Heart left ventricle (tissue), 16 donors: ENCODE measurements at regions not wholly inside any gene's neighbourhood (a gene's known extent, or its start where the extent isn't known, plus 50 kb on each side); places are given as distances from the start of the nearest gene placed in this dataset.

ENCODE experiments used
- ATAC-seq, 4 donors: fragments of 200-7000 bp; cut with Tn5 transposase; one replicate each; pipeline ENCODE4 v1.9.1; 2020 to 2022; ENCODE audit warnings: moderate library complexity in 4 of 4, mild to moderate bottlenecking in 3 of 4, moderate number of reproducible peaks in 1 of 4
- DNase-seq, 5 donors: peaks; one replicate each; pipeline ENCODE4 v3.0.0-alpha.2; 2020
- H3K27ac ChIP-seq, 12 donors: fragments of 200-600 bp; sonication (generic) in 4 of 12; one replicate each; pipeline versions ENCODE4 v1.5.0 to v1.8.0; 2016 to 2022; ENCODE audit warnings: mild to moderate bottlenecking in 2 of 12
- H3K27me3 ChIP-seq, 9 donors: fragments of 200-600 bp; sonication (generic) in 2 of 9; one replicate each; pipeline versions ENCODE4 v1.5.1 to v1.8.0; 2016 to 2022; ENCODE audit warnings: mild to moderate bottlenecking in 3 of 9
- H3K36me3 ChIP-seq, 9 donors: fragments of 200-600 bp; sonication (generic) in 2 of 9; one replicate each; pipeline versions ENCODE4 v1.5.0 to v1.8.0; 2018 to 2022; ENCODE audit warnings: mild to moderate bottlenecking in 2 of 9
- H3K4me1 ChIP-seq, 12 donors: fragments of 200-600 bp; sonication (generic) in 4 of 12; one replicate each; pipeline versions ENCODE4 v1.5.0 to v1.8.0; 2016 to 2022; ENCODE audit warnings: mild to moderate bottlenecking in 3 of 12
- H3K4me3 ChIP-seq, 12 donors: fragments of 200-600 bp; sonication (generic) in 4 of 12; one replicate each; pipeline versions ENCODE4 v1.5.0 to v1.8.0; 2017 to 2022; ENCODE audit warnings: mild to moderate bottlenecking in 9 of 12, moderate library complexity in 4 of 12
- H3K9me3 ChIP-seq, 12 donors: fragments of 200-600 bp; sonication (generic) in 4 of 12; one replicate each; pipeline versions ENCODE4 v1.5.0 to v1.8.0; 2016 to 2022; ENCODE audit warnings: mild to moderate bottlenecking in 1 of 12
- CTCF ChIP-seq, 12 donors: fragments of 200-600 bp; sonication (generic) in 4 of 12; IDR thresholded peaks; one replicate each; pipeline versions ENCODE4 v1.5.0 to v1.8.0; 2018 to 2022; ENCODE audit warnings: antibody characterized with exemption in 12 of 12, mild to moderate bottlenecking in 5 of 12
- POLR2A ChIP-seq, 2 donors: fragments of 450-650 bp; IDR thresholded peaks; one replicate each; pipeline ENCODE4 v1.6.1; 2017; ENCODE audit warnings: antibody characterized with exemption in 2 of 2, mild to moderate bottlenecking in 2 of 2, moderate library complexity in 2 of 2
- WGBS, 4 donors: extraction: QIAGEN DNeasy Blood & Tissue Kit in 2 of 4; methylation state at CpG; one replicate each; pipeline versions ENCODE4 v1.1.5 to v1.1.7; 2013 to 2018; 5-methylcytosine and 5-hydroxymethylcytosine counted together
- intact Hi-C, 10 donors: fragments of 100-400 bp; cut with DNase I; formaldehyde crosslinking; loops; one replicate each; pipeline versions ENCODE4 v1.11.1 to v1.14.2; 2022
- donor health status: ischemic (EF 13 %, LVEDD 7.1; RV severe dilation, severe dysfunction).
- donor health status: healthy with polysubstance abuse.
- donor health status: DM: no; HTN: yes; CAD: no.
- donor health status: DM: no; HTN: no; CAD: no.
- donor health status: ischemic (EF 25% LVEDD 6.9; RV normal size, moderate dysfunction).
- donor health status: ischemic (EF 25% LVEDD 5.7; RV mildly dilated, moderate dysfunction).
- donor health status: healthy.
- donor health status: DM: yes; HTN: yes; CAD: no.
- donor health status: ischemic (EF 35%, LVEDD 5.7; RV mildly dilated, moderate dysfunction).
- donor health status: nonischemic (EF 11% LVEDD 7.7; RV severe dilation, severe dysfunction).
- donor health status: DM: yes; HTN: yes; CAD: no.
- donor health status: PGD.
- donor health status: ischemic (EF 29% LVEDD 5.4; RV normal size, mild dysfunction).
- donor health status: nonischemic (EF 23%, LVEDD 6.1; RV moderate dilation, normal function).

- TF ChIP-seq CTCF (IDR thresholded peaks at IDR 0.05) (no peak), POLR2A (IDR thresholded peaks at IDR 0.05) (no peak)
- Histone ChIP-seq H3K36me3 (no peaks in the 10 kb centered on the region), H3K4me3 (no peak overlapping the region), H3K27me3 (no peaks in the 10 kb centered on the region), H3K4me1 (no peaks in the 10 kb centered on the region), H3K9me3 (peaks cover 0 to 20% (median 5%) of the 10 kb centered on the region in 12 donors), H3K27ac (no peak overlapping the region)
- intact Hi-C loops: no loop called here
- WGBS, 4 donors: 64 to 77% (median 69%) methylated on average over 2 of the region's 2 CpGs
- ATAC-seq (no peak), DNase-seq (no peak)
Measured at GRCh38 chr2:75822336-75822735, 111.6 kb upstream of the GCFC2 start.

- Histone ChIP-seq H3K36me3 (no peaks in the 10 kb centered on the region), H3K27me3 (no peaks in the 10 kb centered on the region), H3K4me1 (no peaks in the 10 kb centered on the region), H3K9me3 (peaks cover 0 to 14% (median 5%) of the 10 kb centered on the region in 12 donors), H3K27ac (no peak overlapping the region), H3K4me3 (no peak overlapping the region)
- intact Hi-C loops: no loop called here
- no peak for ATAC-seq
- DNase-seq: no peak
- TF ChIP-seq POLR2A (IDR thresholded peaks at IDR 0.05) (no peak), CTCF (IDR thresholded peaks at IDR 0.05) (no peak)
- WGBS, 4 donors: 71 to 79% (median 75%) methylated on average over 3 of the region's 3 CpGs
Measured at GRCh38 chr2:75820693-75821092, 110.0 kb upstream of the GCFC2 start.

GRCh38 chr2:75810611-75811330 is 100.1 kb upstream of the GCFC2 start:
- no peak for TF ChIP-seq CTCF (IDR thresholded peaks at IDR 0.05)
- TF ChIP-seq POLR2A (IDR thresholded peaks at IDR 0.05): no peak
- Histone ChIP-seq H3K4me3 (no peak overlapping the region), H3K27ac (no peak overlapping the region), H3K9me3 (no peaks in the 10 kb centered on the region), H3K36me3 (no peaks in the 10 kb centered on the region), H3K27me3 (no peaks in the 10 kb centered on the region), H3K4me1 (no peaks in the 10 kb centered on the region)
- intact Hi-C loops: no loop called here
- DNase-seq (no peak), ATAC-seq (no peak)
- WGBS, 4 donors: 81 to 91% (median 89%) methylated on average over 6 of the region's 6 CpGs

GRCh38 chr2:75808793-75809535 is 98.2 kb upstream of the GCFC2 start:
- 25 to 44% (median 28%) methylated on average over 4 of the region's 4 CpGs for WGBS, 4 donors
- intact Hi-C loops: no loop called here
- no peak for ATAC-seq
- H3K27me3 ChIP-seq: no peaks in the 10 kb centered on the region
- no peak overlapping the region for H3K4me3 ChIP-seq
- DNase-seq: no peak
- no peaks in the 10 kb centered on the region for H3K36me3 ChIP-seq
- H3K4me1 ChIP-seq: no peaks in the 10 kb centered on the region
- TF ChIP-seq CTCF (IDR thresholded peaks at IDR 0.05) (no peak), POLR2A (IDR thresholded peaks at IDR 0.05) (no peak)
- H3K9me3 ChIP-seq: no peaks in the 10 kb centered on the region
- H3K27ac ChIP-seq: no peak overlapping the region
